Pancreas (tissue), 10 donors: ENCODE measurements at regions not wholly inside any gene's neighbourhood (a gene's known extent, or its start where the extent isn't known, plus 50 kb on each side); places are given as distances from the start of the nearest gene placed in this dataset.
"Not testable (repeated sequence)": the region's sequence is repeated elsewhere in the genome, so short reads cannot be mapped to it uniquely, and the experiment has no call there.

ENCODE experiments used
- ATAC-seq, 4 donors: fragments of 200-7000 bp; cut with Tn5 transposase; one replicate each; pipeline versions ENCODE4 v1.8.0 to v1.9.1; 2020; ENCODE audit warnings: mild to moderate bottlenecking in 4 of 4, moderate library complexity in 4 of 4
- DNase-seq, 6 donors: peaks; one replicate each; pipeline ENCODE4 v3.0.0-alpha.2; 2020
- FAIRE-seq: peaks from 2 replicates; lab custom pipeline; 2012; peaks lifted over from hg19 to GRCh38; lab: Jason Lieb, UNC
- H3K27ac ChIP-seq, 4 donors: fragments of 200-600 bp; sonication (generic); 1 replicate in 3 of 4; 2 replicates in 1 of 4; pipeline versions ENCODE4 v1.5.0 to v1.8.0; 2020
- H3K27me3 ChIP-seq, 4 donors: fragments of 200-600 bp; one replicate each; pipeline ENCODE4 v1.8.0; 2021
- H3K36me3 ChIP-seq, 3 donors: fragments of 200-600 bp; sonication (generic) in 1 of 3; one replicate each; pipeline versions ENCODE4 v1.5.0 to v1.8.0; 2020 to 2021
- H3K4me1 ChIP-seq, 3 donors: fragments of 200-600 bp; one replicate each; pipeline ENCODE4 v1.8.0; 2021
- H3K4me3 ChIP-seq, 4 donors: fragments of 200-600 bp; sonication (generic) in 2 of 4; one replicate each; pipeline versions ENCODE4 v1.5.0 to v1.8.0; 2020 to 2021
- H3K9me3 ChIP-seq, 4 donors: fragments of 200-600 bp; one replicate each; pipeline ENCODE4 v1.8.0; 2021
- WGBS, 2 donors: extraction: QIAGEN DNeasy Blood & Tissue Kit; methylation state at CpG; one replicate each; pipeline ENCODE4 v1.1.7; 2013; 5-methylcytosine and 5-hydroxymethylcytosine counted together
- intact Hi-C, 3 donors: fragments of 100-400 bp; cut with DNase I; formaldehyde crosslinking; loops; one replicate each; pipeline versions ENCODE4 v1.11.1 to v1.14.2; 2022
- TF ChIP-seq, protein P1 (sequence below), 4 donors: fragments of 200-600 bp; sonication (generic) in 3 of 4; IDR thresholded peaks; one replicate each; pipeline versions ENCODE4 v1.5.0 to v1.8.0; 2021; ENCODE audit warnings: antibody characterized with exemption in 4 of 4
- donor health status: healthy with polysubstance abuse.
- donor health status: DM: no; HTN: no; CAD: no; lungs with moderate emphysema.
- donor health status: DM: no; HTN: no; CAD: no.
- donor health status: control.
- donor health status: control.
- donor health status: Bipolar disorder and iron deficiency.
- donor health status: DM: yes; HTN: yes; CAD: no.
- donor health status: DM: no; HTN: no; CAD: no.
- donor health status: DM: no; HTN: no; CAD: no.
- donor health status: DM: yes; HTN: yes; CAD: no.

DNA sequence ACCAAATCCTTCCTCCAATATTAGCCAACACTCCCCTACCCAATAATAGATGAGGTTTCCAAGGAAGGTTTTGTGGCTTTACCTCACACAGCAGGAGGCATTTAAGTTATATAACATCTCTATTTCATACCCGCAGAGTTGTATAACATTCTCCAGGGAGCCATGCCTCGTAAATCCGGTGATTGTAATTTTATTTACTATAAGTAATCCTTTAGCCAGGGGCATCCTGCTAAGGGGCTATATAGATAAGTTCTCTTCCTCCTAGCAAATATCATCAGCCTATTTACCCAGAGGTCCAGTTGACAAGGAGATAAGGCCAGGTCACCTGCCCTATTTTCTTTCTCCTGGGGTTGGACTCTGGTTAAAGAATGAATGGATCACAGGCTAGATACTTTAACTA lies 2051.0 kb downstream of the EFNA5 start:
- no peak overlapping the region for H3K27ac ChIP-seq
- intact Hi-C loops: no loop called here
- no peaks in the 10 kb centered on the region for H3K27me3 ChIP-seq
- WGBS, 2 donors: 22 to 40% methylated on average over 3 of the region's 3 CpGs
- H3K4me3 ChIP-seq: no peak overlapping the region
- H3K9me3 ChIP-seq: no peaks in the 10 kb centered on the region
- DNase-seq: no peak
- no peaks in the 10 kb centered on the region for H3K4me1 ChIP-seq
- TF ChIP-seq, protein P1, sequence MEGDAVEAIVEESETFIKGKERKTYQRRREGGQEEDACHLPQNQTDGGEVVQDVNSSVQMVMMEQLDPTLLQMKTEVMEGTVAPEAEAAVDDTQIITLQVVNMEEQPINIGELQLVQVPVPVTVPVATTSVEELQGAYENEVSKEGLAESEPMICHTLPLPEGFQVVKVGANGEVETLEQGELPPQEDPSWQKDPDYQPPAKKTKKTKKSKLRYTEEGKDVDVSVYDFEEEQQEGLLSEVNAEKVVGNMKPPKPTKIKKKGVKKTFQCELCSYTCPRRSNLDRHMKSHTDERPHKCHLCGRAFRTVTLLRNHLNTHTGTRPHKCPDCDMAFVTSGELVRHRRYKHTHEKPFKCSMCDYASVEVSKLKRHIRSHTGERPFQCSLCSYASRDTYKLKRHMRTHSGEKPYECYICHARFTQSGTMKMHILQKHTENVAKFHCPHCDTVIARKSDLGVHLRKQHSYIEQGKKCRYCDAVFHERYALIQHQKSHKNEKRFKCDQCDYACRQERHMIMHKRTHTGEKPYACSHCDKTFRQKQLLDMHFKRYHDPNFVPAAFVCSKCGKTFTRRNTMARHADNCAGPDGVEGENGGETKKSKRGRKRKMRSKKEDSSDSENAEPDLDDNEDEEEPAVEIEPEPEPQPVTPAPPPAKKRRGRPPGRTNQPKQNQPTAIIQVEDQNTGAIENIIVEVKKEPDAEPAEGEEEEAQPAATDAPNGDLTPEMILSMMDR (IDR thresholded peaks at IDR 0.05): no peak
- ATAC-seq: no peak
- FAIRE-seq: no peak
- no peaks in the 10 kb centered on the region for H3K36me3 ChIP-seq

DNA sequence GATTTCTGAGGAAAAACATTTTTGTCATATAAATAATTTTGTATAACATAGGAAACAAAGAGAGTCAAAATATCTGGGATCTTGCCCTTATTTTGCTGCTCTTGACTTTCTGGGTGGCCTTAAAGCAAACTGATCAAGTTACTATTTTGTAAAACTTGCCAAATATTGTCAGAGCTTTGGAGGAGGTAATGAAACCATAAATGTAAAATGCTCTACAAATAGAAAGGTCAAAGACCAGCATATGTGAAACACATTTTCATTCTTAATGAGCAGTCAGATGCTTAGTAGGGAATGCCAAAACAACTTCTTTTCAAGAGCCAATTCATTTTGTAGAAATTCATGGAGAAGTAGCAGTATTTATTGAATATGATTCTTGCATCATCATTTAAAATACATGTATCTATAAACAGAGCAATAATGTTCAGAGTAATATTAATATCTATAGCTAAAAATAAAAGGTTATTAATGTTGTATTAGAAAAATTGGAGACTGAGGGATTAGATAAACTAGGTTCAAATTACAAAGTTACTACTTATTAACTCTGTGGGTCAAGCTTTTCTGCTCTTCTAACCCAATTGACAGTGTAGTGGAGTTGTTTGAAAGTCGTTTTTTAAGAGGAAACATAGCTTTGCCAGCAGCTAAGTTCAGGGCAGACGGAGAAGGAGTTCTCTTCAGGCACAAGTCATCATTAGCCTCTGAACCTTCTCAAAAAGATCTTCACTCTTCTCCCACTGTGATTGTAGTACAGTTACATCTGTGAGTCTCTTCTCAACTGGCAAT lies 2053.1 kb downstream of the EFNA5 start:
- 19 to 30% methylated on average over 2 of the region's 2 CpGs for WGBS, 2 donors
- Histone ChIP-seq H3K4me3 (no peak overlapping the region), H3K9me3 (no peaks in the 10 kb centered on the region), H3K4me1 (no peaks in the 10 kb centered on the region), H3K27me3 (no peaks in the 10 kb centered on the region), H3K27ac (no peak overlapping the region), H3K36me3 (no peaks in the 10 kb centered on the region)
- no peak for DNase-seq
- no peak for ATAC-seq
- FAIRE-seq: no peak
- intact Hi-C loops: no loop called here
- TF ChIP-seq, protein P1 (IDR thresholded peaks at IDR 0.05): no peak

DNA sequence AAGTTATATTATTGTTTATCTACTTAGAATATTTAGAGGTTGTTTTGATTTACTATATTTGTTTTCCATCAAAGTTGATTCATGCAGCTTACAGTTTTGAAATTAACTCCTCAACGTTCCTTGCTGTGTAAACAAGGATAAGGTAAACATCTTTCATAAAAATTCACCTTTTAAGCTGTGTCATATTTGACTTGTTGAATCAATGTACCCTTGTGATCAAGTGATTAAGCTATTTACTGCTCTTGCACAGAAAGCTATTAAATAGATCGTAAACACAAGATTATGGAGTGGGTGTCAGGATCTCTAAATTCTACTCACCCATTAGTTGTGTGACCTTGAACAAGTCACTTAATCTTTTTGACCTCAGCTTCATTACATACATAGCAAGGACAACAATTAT lies 2054.0 kb upstream of the NUDT12 start:
- H3K27ac ChIP-seq: no peak overlapping the region
- FAIRE-seq (no peak), DNase-seq (no peak), ATAC-seq (no peak)
- H3K27me3 ChIP-seq: no peaks in the 10 kb centered on the region
- no peaks in the 10 kb centered on the region for H3K4me1 ChIP-seq
- H3K36me3 ChIP-seq: no peaks in the 10 kb centered on the region
- TF ChIP-seq, protein P1 (IDR thresholded peaks at IDR 0.05): no peak
- H3K9me3 ChIP-seq: no peaks in the 10 kb centered on the region
- no peak overlapping the region for H3K4me3 ChIP-seq
- 15% methylated on average over 2 of the region's 2 CpGs for WGBS, 2 donors
- intact Hi-C loops: no loop called here

DNA sequence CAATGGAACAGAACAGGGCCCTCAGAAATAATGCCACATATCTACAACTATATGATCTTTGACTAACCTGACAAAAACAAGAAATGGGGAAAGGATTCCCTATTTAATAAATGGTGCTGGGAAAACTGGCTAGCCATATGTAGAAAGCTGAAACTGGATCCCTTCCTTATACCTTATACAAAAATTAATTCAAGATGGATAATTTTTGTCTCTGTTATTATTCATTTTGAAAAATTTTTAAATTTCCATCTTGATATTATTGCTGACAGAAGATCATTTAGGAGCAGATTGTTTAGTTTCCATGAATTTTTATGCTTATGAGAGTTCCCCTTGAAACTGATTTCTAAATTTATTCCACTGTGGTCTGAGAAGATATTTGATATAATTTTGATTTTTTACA lies 2039.8 kb upstream of the NUDT12 start:
- intact Hi-C loops, DNase-seq, ATAC-seq, H3K27ac ChIP-seq, H3K36me3 ChIP-seq, H3K4me3 ChIP-seq, H3K4me1 ChIP-seq, FAIRE-seq, H3K27me3 ChIP-seq, H3K9me3 ChIP-seq: not testable (repeated sequence)

DNA sequence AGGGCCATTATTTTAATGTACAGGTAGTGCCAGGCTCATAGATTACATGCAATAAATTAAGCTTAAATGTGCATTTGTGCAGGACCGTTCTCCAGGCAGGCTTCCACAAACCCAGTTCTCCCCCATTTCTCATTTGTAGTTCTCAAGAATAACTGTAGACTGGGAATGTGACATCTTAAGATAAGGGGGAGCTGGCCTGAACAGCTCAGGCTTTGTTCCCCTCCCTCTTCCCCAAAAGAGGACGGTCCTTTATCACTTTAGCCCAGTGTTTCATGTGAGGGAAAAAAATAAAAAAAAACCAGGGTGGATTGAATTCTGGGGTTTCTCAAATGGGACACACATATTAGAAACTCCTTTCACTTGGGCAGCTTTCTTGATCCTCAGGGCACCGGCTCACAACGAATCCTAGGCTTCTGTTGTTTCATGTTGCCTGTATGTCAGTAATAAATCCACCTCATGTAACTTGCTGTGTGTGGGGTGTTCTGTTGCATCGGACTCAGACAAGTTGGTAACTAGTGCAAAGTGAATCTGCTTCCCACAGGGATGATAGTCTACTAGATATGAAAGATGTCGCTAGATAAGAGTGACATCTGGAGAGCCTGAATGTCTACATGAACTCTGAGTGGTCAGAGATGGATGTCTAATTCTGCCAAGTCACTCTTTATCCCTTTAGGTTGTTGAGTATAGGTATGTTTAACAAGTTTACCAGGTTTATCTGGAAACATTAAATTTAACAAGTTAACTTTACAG lies 2030.6 kb upstream of the NUDT12 start:
- TF ChIP-seq, protein P1 (IDR thresholded peaks at IDR 0.05): no peak
- intact Hi-C loops: no loop called here
- Histone ChIP-seq H3K36me3 (no peaks in the 10 kb centered on the region), H3K9me3 (no peaks in the 10 kb centered on the region), H3K27me3 (no peaks in the 10 kb centered on the region), H3K4me3 (no peak overlapping the region), H3K4me1 (no peaks in the 10 kb centered on the region), H3K27ac (no peak overlapping the region)
- WGBS, 2 donors: 58 to 67% methylated on average over 6 of the region's 6 CpGs
- no peak for DNase-seq
- no peak for FAIRE-seq
- no peak for ATAC-seq
